GM19238 (cell line): ENCODE measurements at regions not wholly inside any gene's neighbourhood (a gene's known extent, or its start where the extent isn't known, plus 50 kb on each side); places are given as distances from the start of the nearest gene placed in this dataset.
"Not testable (repeated sequence)": the region's sequence is repeated elsewhere in the genome, so short reads cannot be mapped to it uniquely, and the experiment has no call there.

Experiments used
- DNase-seq: peaks from one replicate; pipeline ENCODE4 v3.0.0; 2011; ENCODE audit warnings: low spot score; ENCODE audit not compliant: insufficient read length

- DNase-seq, result no peak
Measured at GRCh38 chr12:127473766-127474165, 793.2 kb upstream of the TMEM132C start.

DNA sequence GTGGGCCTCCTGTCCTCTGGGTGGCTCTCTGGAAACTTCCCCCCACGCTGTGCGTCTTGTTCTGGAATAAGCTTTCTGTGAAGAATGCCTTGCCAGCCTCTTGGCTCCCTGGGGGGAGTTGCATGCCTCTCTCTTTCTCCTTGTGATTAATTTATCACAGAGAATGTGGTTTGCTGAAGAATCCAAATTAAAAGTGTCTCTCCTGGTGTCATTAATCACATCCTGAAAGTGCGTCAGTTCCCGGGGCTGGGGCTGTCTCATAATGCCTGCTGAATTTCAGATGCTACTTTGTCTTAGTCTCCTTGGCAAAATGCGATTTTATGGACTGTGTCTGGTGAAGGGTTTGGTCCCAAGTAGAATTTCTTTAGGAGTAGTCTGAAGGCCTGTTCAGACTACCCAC lies 787.7 kb upstream of the TMEM132C start:
- DNase-seq, result no peak

DNA sequence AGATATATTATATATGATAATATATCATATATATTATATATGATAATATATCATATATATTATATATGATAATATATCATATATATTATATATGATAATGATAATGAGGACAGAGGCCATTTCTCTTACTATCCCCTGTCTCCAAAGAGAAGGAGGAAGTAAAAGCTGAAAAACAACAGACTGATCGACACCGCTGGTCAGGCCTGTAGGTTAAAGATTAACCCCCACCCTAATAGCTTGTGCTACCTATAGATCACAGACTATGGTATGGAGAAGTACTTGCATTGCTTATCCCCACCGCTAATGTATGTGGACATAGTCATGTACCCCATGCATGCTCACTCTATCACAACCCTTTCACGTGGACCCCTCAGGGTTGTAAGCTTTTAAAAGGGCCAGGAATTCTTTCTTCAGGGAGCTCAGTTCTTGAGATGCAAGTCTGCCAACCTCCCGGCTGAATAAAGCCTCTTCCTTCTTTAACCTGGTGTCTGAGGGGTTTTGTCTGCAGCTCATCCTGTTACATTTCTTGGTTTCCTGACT lies 786.1 kb upstream of the TMEM132C start:
- DNase-seq, result no peak

- no peak for DNase-seq
Measured at GRCh38 chr12:127482950-127483349, 784.0 kb upstream of the TMEM132C start.

DNA sequence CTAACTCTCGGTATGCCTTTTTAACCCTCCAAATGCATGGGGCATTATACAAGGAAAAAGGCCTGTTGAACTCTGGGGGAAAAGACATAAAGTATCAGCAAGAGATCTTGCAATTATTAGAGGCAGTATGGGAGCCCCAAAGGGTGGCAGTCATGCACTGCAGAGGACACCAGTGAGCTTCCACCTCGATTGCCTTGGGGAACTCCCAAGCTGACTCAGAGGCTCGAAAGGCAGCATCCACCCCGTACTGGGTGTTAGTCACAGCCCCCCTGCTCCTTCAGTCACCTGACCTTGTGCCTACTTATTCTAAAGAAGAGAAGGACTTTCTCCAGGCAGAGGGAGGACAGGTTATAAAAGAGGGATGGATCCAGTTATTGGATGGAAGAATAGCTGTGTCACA lies 781.4 kb upstream of the TMEM132C start:
- no peak for DNase-seq

GRCh38 chr12:127487031-127487430 lies 779.9 kb upstream of the TMEM132C start:
- DNase-seq, result no peak

- DNase-seq, result no peak
Measured at GRCh38 chr12:127489061-127489460, 777.9 kb upstream of the TMEM132C start.

GRCh38 chr12:127494961-127495915 lies 771.7 kb upstream of the TMEM132C start:
- no peak for DNase-seq

DNA sequence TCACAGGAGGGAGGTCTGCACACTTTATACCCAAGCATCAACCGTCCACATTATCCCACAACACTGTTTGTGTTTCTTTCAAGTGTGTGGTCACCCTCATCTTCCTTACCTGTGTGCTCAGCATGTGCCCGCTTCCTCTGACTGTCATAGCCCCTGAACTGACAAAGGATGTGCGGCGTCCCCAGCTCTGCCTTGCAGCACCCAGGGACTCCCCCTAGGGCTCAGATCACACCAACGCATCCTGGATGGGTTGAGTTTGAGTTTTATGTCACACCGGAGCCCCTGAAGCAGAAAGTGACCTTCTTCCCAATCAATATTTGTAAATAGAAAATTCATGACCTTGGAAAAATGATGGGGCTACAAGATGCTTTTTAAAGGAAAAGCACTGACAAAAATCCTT lies 770.7 kb upstream of the TMEM132C start:
- DNase-seq, result no peak

- no peak for DNase-seq
Measured at GRCh38 chr12:127500512-127501035, 766.4 kb upstream of the TMEM132C start.

- DNase-seq, result no peak
Measured at GRCh38 chr12:127501916-127502315, 765.1 kb upstream of the TMEM132C start.

DNA sequence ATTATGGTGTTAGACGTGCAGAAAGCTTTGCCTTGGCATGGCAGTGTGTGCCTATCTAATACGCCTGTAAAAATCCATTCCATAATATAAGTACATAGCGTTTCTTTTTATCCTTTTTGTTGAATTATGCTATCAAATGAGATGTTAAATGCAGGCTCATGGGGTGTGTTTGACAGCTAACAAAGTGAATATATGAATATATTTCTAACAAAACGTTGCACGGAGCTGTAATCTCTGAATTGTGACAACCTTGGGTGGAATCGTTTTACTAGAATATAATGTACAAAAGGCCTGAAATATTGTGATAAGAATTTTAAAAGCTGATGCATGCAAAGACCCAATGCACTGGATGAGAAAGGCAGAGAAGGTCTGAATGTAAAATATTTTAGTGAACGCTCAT lies 763.7 kb upstream of the TMEM132C start:
- no peak for DNase-seq

DNA sequence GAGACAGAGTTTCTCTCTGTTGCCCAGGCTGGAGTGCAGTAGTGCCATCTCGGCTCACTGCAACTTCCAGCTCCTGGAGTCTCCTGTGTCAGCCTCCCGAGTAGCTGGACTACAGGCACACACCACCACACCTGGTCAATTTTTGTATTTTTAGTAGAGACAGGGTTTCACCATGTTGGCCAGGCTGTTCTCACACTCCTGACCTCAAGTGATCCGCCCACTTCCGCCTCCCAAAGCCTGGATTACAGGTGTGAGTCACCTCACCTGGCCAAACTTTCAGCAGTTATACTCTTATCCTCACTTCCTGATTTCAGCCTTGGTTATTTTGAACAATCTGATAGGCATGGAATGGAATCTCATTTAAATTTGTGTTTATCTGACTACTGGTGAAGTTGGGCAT lies 763.0 kb upstream of the TMEM132C start:
- DNase-seq, result not testable (repeated sequence)

DNA sequence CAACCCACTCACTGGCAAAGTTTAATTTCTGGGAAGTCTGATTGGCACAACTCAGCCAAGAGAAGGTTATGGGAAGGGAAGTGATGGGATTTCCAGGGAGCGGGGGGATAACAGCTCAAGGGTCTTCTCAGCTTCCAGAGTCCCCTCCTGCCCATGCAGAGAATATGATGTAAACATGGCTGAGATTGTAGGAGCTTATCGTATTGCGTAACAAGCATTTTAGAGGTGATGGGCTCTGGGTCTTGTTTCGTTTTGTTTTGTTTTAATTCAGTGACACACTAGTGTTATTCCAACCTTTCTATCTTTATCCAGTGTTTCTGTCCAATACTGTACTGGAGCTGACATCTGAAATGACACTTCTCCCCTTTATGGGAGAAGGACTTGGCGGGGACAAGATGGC lies 762.1 kb upstream of the TMEM132C start:
- no peak for DNase-seq

- no peak for DNase-seq
Measured at GRCh38 chr12:127507341-127507740, 759.6 kb upstream of the TMEM132C start.

DNA sequence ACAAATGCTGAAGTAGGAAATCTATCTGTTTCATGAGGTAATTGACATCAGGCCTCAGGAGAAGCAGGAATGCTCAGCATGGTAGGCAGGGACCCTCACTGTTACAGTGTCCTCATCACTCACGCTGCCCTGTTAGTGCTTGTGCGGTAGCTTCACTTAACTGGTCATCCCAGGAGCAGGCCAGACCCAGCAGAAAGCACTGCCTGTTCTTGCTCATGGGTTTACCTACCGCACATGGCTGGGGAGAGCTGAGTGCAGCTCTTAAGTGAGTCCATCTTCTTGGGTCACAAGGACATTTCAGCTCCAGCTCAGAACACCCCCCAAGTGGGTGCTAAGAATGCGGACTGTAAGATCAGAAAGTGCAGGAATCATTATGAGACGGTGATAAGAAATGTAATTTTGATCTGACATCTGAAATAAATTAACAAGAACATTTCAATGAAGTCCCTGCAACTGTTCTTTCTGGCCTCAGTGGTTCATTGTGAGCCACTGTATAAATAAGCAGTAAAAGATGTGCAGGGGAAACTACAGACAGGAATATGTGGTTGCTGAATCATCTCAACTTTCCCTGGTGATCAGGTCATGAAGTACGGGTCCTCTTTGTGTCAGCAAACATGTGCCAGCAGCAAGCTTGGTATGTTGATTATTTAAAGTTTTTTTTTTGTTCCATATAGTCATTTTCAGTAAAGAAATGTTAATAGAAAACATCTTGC lies 757.7 kb upstream of the TMEM132C start:
- DNase-seq, result no peak

GRCh38 chr12:127515941-127516340 lies 751.0 kb upstream of the TMEM132C start:
- no peak for DNase-seq

- no peak for DNase-seq
Measured at GRCh38 chr12:127516467-127516866, 750.5 kb upstream of the TMEM132C start.

GRCh38 chr12:127519779-127520178 lies 747.2 kb upstream of the TMEM132C start:
- DNase-seq, result no peak

DNA sequence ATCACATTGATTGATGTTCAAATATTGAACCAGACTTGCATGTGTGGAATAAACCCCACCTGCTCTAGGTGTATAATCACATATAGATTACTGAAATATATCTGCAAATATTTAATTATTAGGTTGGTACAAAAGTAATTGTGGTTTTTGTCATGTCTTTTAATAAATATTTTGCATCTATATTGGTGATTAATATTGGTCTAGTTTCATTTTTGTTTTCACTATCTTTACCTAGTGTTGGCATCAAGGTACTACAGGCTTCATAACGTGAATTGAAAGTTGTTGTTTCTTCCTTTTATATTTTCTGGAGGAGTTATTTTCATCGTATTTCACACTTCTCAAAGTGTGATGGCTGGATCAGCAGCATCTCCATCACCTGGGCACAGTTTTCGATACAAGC lies 740.0 kb upstream of the TMEM132C start:
- DNase-seq, result no peak

- no peak for DNase-seq
Measured at GRCh38 chr12:127528551-127528950, 738.4 kb upstream of the TMEM132C start.

- no peak for DNase-seq
Measured at GRCh38 chr12:127531542-127531941, 735.4 kb upstream of the TMEM132C start.
